NCI-H2227 (cell line): ENCODE measurements at regions not wholly inside any gene's neighbourhood (a gene's known extent, or its start where the extent isn't known, plus 50 kb on each side); places are given as distances from the start of the nearest gene placed in this dataset.
"Not testable (repeated sequence)": the region's sequence is repeated elsewhere in the genome, so short reads cannot be mapped to it uniquely, and the experiment has no call there.

Experiments
- DNase-seq: peaks from one replicate; lab custom pipeline; 2025; ENCODE audit not compliant: unreplicated experiment; lab: John Stamatoyannopoulos, UW

GRCh38 chr18:59971871-59972428 lies 72.2 kb downstream of the PMAIP1 start:
- DNase-seq: no peak

DNA sequence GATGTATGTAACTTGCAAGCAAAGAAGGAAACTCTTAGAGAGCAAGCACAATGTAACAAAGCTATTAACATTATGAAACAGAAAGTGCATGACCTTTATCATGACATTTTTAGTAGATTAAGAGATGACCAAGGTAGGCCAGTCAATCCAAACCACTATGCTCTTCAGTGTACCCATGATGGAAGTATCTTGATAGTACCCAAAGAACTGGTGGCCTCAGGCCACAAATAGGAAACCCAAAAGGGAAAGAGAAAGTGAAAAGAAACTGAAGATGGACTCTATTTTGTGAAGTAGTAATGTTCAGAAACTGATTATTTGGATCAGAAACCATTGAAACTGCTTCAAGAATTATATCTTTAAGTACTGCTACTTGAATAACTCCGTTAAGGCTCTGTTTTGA lies 71.3 kb downstream of the PMAIP1 start:
- DNase-seq: not testable (repeated sequence)

DNA sequence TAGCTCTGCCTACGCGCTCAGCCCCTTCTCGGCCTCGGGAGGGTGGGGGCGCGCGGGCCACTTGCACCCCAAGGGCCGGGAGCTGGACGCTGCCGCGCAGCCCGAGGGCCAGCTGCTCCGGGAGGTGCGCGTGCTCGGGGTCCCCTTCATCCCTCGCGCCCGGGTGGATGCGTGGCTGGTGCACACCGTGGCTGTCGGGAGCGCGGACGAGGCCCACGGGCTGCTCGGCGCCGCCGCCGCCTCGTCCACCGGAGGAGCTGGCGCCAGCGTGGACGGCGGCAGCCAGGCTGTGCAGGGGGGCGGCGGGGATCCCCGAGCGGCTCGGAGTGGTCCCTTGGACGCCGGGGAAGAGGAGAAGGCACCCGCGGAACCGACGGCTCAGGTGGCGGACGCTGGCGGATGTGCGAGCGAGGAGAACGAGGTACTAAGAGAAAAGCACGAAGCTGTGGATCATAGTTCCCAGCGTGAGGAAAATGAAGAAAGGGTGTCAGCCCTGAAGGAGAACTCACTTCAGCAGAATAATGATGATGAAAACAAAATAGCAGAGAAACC lies 69.8 kb downstream of the PMAIP1 start:
- DNase-seq: not testable (repeated sequence)

- DNase-seq: no peak
Measured at GRCh38 chr18:59968583-59968982, 68.8 kb downstream of the PMAIP1 start.

GRCh38 chr18:59967878-59968277 lies 68.1 kb downstream of the PMAIP1 start:
- DNase-seq: no peak

- DNase-seq: no peak
Measured at GRCh38 chr18:59966913-59967312, 67.1 kb downstream of the PMAIP1 start.

GRCh38 chr18:59963229-59963628 lies 63.4 kb downstream of the PMAIP1 start:
- no peak for DNase-seq

- no peak for DNase-seq
Measured at GRCh38 chr18:59961070-59961469, 61.3 kb downstream of the PMAIP1 start.

DNA sequence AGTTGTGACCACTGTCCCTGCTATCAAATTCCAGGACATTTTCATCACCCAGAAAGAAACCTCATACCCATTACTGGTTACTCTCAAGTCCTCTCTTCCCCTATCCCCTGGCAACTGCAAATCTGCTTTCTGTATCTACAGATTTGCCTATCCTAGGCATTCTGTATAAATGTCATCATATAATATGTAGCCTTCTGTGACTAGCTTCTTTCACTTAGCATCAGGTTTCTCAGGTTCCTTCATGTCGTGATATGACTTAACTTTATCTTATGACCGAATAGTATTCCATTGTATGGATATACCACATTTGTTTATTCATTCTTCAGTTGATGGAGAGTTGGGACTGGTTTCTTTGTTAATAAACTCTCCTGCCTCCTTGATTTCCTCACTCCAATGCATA lies 60.5 kb downstream of the PMAIP1 start:
- no peak for DNase-seq

- DNase-seq: no peak
Measured at GRCh38 chr18:59959606-59960005, 59.8 kb downstream of the PMAIP1 start.

- no peak for DNase-seq
Measured at GRCh38 chr18:59959073-59959472, 59.3 kb downstream of the PMAIP1 start.

GRCh38 chr18:59957957-59958356 lies 58.2 kb downstream of the PMAIP1 start:
- peak; percentile 93 for DNase-seq

- no peak for DNase-seq
Measured at GRCh38 chr18:59954755-59955156, 55.0 kb downstream of the PMAIP1 start.

DNA sequence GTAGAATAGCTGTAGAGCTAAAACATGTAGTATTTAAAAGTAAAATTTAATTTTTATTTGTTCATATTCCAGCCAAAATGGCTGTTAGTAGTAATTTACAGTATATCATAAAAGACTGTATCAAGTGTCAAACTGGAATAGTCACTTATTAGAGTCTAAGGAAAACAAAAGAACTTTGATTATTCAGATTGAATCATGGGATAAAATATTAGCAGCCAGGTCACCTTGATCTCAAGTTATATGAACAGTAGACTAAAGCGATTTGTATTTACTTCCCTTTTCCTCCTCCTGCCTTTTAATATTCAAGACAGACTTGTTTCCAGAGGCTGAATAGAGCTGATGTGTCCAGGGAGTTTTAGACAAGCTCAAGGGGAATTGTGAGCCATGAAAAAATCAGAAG lies 54.4 kb downstream of the PMAIP1 start:
- DNase-seq: no peak
